Glutamatergic neuron (in vitro differentiated cells): ENCODE measurements at regions not wholly inside any gene's neighbourhood (a gene's known extent, or its start where the extent isn't known, plus 50 kb on each side); places are given as distances from the start of the nearest gene placed in this dataset.
A peak's percentile ranks its signal among the peaks of the same experiment; 100 is the strongest.

Experiments used
- DNase-seq: peaks from one replicate; pipeline ENCODE4 v3.0.0; 2022
- H3K27ac Mint-ChIP-seq: one replicate; pipeline ENCODE4 v1.8.0; 2020; ENCODE audit warnings: mild to moderate bottlenecking, mixed read lengths, inconsistent platforms; ENCODE audit not compliant: unreplicated experiment
- H3K27me3 Mint-ChIP-seq: one replicate; pipeline ENCODE4 v1.8.0; 2020; ENCODE audit warnings: mild to moderate bottlenecking, moderate library complexity, mixed read lengths, inconsistent platforms; ENCODE audit not compliant: unreplicated experiment
- H3K36me3 Mint-ChIP-seq: one replicate; pipeline ENCODE4 v1.8.0; 2020; ENCODE audit warnings: mild to moderate bottlenecking, mixed read lengths, inconsistent platforms; ENCODE audit not compliant: unreplicated experiment
- H3K4me1 Mint-ChIP-seq: one replicate; pipeline ENCODE4 v1.8.0; 2020; ENCODE audit warnings: mild to moderate bottlenecking, low read depth, mixed read lengths, inconsistent platforms; ENCODE audit not compliant: unreplicated experiment
- H3K4me3 Mint-ChIP-seq: one replicate; pipeline ENCODE4 v1.8.0; 2020; ENCODE audit warnings: mild to moderate bottlenecking, mixed read lengths, inconsistent platforms; ENCODE audit not compliant: unreplicated experiment
- H3K9me3 Mint-ChIP-seq: one replicate; pipeline ENCODE4 v1.8.0; 2020; ENCODE audit warnings: mild to moderate bottlenecking, moderate library complexity, mixed read lengths, inconsistent platforms; ENCODE audit not compliant: unreplicated experiment
- CTCF ChIP-seq: fragments of 200-600 bp; sonication (generic); IDR thresholded peaks from one replicate; pipeline ENCODE4 v1.5.0; 2021; ENCODE audit not compliant: partially characterized antibody, unreplicated experiment

- Mint-ChIP-seq H3K4me3 (peak overlapping the region; percentile 28), H3K27me3 (peaks cover 6% of the 10 kb centered on the region), H3K4me1 (peaks cover 21% of the 10 kb centered on the region), H3K9me3 (peaks cover 6% of the 10 kb centered on the region), H3K27ac (no peak overlapping the region), H3K36me3 (no peaks in the 10 kb centered on the region)
- DNase-seq = no peak
- TF ChIP-seq CTCF = no peak
These were observed 51.4 kb upstream of the FAM20C start for GRCh38 chr7:140996-141395.

GRCh38 chr7:142248-142941, 50.0 kb upstream of the FAM20C start:
- H3K27ac Mint-ChIP-seq = peak overlapping the region; percentile 6
- H3K4me3 Mint-ChIP-seq = no peak overlapping the region
- no peak for TF ChIP-seq CTCF
- H3K27me3 Mint-ChIP-seq = peaks cover 2% of the 10 kb centered on the region
- no peaks in the 10 kb centered on the region for H3K36me3 Mint-ChIP-seq
- H3K4me1 Mint-ChIP-seq = peaks cover 15% of the 10 kb centered on the region
- H3K9me3 Mint-ChIP-seq = no peaks in the 10 kb centered on the region
- no peak for DNase-seq
